Prostate gland (tissue), 2 donors: ENCODE measurements at regions not wholly inside any gene's neighbourhood (a gene's known extent, or its start where the extent isn't known, plus 50 kb on each side); places are given as distances from the start of the nearest gene placed in this dataset.

Experiments used
- CTCF ChIP-seq, 4 experiments: fragments of 200-600 bp in 2 of 4; fragments of 450-650 bp in 2 of 4; sonication (generic) in 2 of 4; IDR thresholded peaks; 1 replicate in 3 of 4; 2 replicates in 1 of 4; pipeline ENCODE4 v1.5.1; 2016 to 2019; ENCODE audit warnings: antibody characterized with exemption in 4 of 4, mild to moderate bottlenecking in 2 of 4, moderate library complexity in 2 of 4
- POLR2A ChIP-seq: fragments of 450-650 bp; IDR thresholded peaks from one replicate; pipeline ENCODE4 v1.6.1; 2016; ENCODE audit warnings: antibody characterized with exemption, mild to moderate bottlenecking

GRCh38 chr3:102661707-102662497, 227.1 kb downstream of the ZPLD1 start:
- no peak for TF ChIP-seq CTCF (IDR thresholded peaks at IDR 0.05)
- TF ChIP-seq POLR2A: no peak
